ENCODE measurements at regions not wholly inside any gene's neighbourhood (a gene's known extent, or its start where the extent isn't known, plus 50 kb on each side); places are given as distances from the start of the nearest gene placed in this dataset.
"Not testable (repeated sequence)": the region's sequence is repeated elsewhere in the genome, so short reads cannot be mapped to it uniquely, and the experiment has no call there.

- no peak for DNase-seq
These were observed 50.8 kb upstream of the CTNNA1 start for GRCh38 chr5:138702166-138703077.

DNA sequence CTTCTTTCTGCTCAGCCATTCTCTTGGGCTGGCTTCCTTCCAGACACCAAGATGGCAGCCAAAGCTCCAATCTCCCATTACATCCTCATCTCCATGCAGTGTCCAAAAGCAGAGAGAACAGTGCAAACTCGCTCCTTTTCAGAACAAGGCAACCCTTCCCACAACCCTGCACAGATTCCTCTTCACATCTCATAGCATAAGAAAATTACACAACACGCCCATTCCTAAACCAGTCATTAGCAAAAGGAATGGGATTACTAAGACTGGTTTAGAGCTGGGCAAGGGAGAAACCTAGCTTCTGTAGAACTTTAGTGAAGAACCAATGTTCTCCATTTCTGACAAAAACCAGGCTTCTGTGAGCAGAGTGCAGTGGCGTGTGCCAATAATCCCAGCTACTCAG is 51.5 kb upstream of the CTNNA1 start:
- DNase-seq = no peak

- no peak for DNase-seq
These were observed 52.5 kb upstream of the CTNNA1 start for GRCh38 chr5:138700581-138701362.

DNA sequence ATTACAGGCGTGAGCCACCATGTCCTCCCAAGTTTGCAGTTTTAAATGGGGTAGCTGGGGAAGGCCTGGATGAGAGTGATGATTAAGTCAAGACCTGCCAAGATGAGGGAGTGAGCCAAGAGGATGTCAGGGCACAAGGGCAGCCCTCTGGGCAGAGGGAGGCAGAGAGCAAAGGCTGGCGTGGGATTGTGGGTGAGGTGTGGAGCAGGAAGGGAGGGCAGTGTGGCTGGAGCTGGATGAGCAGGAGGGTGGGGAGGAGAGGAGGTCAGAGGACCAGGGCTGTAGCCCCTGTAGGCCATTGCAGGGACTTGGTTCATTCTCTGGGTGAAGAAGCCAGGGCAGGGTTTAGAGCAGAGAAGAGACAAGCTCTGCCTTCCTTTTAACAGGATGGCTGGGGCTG is 53.7 kb upstream of the CTNNA1 start:
- no peak for DNase-seq

DNA sequence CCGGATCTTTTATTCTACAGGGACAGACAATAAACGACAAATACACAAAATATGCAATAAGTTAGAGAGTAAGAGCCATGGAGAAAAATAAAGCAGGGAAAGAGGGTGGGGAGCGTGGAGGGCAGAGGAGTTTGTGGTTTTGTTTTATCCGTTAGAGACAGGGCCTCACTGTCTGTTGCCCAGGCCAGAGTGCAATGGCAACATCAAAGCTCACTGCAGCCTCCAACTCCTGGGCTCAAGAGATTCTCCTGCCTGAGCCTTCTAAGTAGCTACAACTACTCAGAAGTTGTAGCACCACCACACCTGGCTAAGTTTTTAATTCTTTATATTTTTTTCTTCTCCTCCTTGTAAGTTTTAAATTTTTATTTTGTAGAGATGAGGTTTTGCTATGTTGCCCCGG is 54.5 kb upstream of the CTNNA1 start:
- no peak for DNase-seq

DNA sequence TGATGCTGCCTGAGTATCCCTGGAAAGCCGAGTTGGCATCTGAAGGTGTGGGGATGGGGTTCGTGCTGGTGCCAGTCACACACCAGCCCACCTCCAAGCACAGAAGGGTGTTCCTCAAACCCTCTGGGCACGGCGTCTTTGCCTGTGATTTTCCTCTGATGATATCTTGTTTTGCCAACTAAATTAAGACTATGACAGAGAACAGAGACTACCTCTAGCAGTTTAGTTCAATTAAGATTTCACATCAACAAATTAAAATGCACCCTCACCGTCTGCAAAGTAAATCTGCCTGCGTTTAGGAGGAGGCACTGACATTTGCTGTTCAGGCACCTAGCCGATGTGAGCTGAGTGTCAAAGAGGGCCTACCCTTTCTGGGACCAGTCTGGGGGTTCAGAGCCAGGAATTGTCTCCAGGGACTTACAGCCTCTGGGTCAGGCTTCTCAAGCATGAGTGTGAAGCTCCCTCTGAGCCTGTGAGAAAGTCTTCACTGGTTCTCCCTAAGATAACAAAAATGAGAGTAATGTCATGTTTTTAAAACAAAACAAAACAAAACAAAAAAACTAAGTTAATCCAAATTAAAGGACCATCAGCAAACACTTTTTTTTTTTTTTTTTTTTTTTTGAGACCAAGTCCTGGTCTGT is 55.4 kb upstream of the CTNNA1 start:
- DNase-seq = no peak

- no peak for DNase-seq
These were observed 56.7 kb upstream of the CTNNA1 start for GRCh38 chr5:138696501-138696900.

GRCh38 chr5:138695781-138696180 is 57.4 kb upstream of the CTNNA1 start:
- DNase-seq = no peak

- no peak for DNase-seq
These were observed 59.1 kb upstream of the CTNNA1 start for GRCh38 chr5:138694146-138694545.

GRCh38 chr5:138692370-138692769 is 60.9 kb upstream of the CTNNA1 start:
- no peak for DNase-seq

- DNase-seq = no peak
These were observed 66.6 kb upstream of the CTNNA1 start for GRCh38 chr5:138686668-138687067.

DNA sequence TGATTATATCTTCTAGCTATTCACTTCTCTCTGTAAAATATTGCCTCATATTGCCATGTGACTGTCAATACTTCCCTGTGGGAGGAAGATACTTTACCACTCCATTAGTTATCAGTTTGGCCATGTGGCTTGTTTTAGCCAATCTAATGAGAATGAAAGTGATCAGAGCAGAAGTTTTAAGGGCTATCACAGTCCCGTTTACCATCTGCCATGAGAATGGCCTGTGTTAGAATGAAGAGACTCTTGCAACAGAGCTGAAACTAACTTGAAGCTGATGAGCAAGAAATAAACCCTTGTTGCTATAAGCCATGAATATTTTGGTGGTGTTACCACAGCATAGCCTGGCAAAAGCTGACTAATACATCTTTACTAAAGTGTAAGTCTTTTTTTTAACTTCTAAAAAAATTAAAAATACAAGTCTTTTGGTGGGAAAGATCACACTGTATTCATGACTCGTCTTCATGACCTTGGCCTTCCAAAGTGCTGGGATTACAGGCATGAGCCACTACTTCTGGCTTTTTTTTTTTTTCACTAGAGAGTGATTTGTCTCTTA is 68.0 kb upstream of the CTNNA1 start:
- DNase-seq = no peak

DNA sequence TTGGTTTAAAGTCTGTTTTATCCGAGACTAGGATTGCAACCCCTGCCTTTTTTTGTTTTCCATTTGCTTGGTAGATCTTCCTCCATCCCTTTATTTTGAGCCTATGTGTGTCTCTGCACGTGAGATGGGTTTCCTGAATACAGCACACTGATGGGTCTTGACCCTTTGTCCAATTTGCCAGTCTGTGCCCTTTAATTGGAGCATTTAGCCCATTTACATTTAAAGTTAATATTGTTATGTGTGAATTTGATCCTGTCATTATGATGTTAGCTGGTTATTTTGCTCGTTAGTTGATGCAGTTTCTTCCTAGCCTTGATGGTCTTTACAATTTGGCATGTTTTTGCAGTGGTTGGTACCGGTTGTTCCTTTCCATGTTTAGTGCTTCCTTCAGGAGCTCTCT is 70.8 kb upstream of the CTNNA1 start:
- DNase-seq = not testable (repeated sequence)

GRCh38 chr5:138678826-138679225 is 74.4 kb upstream of the CTNNA1 start:
- DNase-seq = not testable (repeated sequence)

- no peak for DNase-seq
These were observed 75.4 kb upstream of the CTNNA1 start for GRCh38 chr5:138677782-138678181.

DNA sequence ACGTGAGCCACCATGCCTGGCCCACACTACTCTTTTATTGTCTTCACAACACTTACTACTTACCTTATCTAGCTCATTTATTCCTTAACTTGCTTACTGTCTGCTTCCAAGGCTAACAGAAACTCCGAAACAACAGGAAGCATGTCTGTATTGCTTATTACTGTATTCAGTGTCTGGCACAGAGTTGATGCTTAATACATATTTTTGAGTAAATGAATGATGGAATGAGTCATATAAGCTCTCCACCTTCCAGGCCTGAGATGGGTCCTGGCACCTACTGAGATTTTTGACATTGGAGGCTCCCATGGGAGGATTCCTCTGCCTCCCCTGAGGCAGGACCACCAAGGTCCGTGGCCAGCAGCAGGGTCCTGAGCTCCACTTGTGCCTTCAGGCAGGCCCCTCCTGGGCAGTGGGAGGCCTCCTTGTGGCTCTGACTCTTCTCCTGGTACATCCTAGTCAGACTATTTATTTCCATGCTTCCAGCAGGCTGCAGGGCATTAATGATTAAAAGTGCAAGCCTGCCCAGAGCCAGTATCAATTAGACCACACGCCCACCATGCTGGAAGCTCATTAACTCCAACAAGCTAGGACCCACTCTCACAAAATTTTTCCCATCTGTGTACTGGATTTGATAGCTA is 76.5 kb upstream of the CTNNA1 start:
- DNase-seq = no peak

DNA sequence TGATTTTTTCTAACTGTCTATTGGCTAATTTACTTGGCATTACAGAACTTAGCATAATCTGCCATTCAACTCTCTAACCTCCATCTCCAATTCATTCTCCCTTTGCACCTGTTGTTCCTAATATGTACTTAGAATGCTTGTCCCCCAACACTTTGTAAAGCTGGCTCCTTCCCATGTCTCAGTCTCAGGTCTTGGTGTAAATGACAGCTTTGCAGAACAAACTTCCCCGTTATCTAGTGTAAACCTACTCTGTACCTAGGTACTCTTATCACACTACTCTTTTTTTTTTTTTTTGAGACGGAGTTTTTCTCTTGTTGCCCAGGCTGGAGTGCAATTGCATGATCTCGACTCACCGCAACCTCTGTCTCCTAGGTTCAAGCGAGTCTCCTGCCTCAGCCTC is 77.2 kb upstream of the CTNNA1 start:
- no peak for DNase-seq

GRCh38 chr5:138668451-138669380 is 84.5 kb upstream of the CTNNA1 start:
- DNase-seq = no peak

- DNase-seq = not testable (repeated sequence)
These were observed 85.4 kb upstream of the CTNNA1 start for GRCh38 chr5:138667782-138668331.

- DNase-seq = no peak
These were observed 86.9 kb upstream of the CTNNA1 start for GRCh38 chr5:138666226-138666742.

DNA sequence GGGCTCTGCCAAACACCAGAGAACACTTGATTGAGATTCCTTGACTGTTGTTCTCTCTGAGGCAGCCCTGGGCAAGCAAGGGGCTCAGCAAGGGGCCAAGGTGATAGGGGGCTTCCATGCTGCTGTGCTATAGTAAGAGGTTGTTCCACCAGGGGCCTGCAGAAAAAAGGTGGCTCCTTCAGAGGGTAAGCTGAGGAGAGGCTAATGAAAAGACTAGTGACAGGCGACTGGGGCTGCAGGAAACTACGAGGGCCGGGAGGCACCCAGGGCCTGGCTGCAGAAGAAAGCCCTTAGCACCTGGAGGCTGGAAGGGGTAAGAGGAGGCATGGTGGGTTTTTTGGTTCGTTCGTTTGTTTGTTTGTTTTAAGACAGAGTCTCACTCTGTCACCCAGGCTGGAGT is 88.0 kb upstream of the CTNNA1 start:
- DNase-seq = no peak

Data from COR-L47 (cell line).